HG03045 (cell line): ENCODE measurements at regions not wholly inside any gene's neighbourhood (a gene's known extent, or its start where the extent isn't known, plus 50 kb on each side); places are given as distances from the start of the nearest gene placed in this dataset.
"Not testable (repeated sequence)": the region's sequence is repeated elsewhere in the genome, so short reads cannot be mapped to it uniquely, and the experiment has no call there.

Experiments used
- ATAC-seq: cut with Tn5 transposase; IDR thresholded peaks from one replicate; pipeline ENCODE4 v1.9.1; 2021; ENCODE audit warnings: mild to moderate bottlenecking, moderate library complexity; ENCODE audit not compliant: unreplicated experiment

DNA sequence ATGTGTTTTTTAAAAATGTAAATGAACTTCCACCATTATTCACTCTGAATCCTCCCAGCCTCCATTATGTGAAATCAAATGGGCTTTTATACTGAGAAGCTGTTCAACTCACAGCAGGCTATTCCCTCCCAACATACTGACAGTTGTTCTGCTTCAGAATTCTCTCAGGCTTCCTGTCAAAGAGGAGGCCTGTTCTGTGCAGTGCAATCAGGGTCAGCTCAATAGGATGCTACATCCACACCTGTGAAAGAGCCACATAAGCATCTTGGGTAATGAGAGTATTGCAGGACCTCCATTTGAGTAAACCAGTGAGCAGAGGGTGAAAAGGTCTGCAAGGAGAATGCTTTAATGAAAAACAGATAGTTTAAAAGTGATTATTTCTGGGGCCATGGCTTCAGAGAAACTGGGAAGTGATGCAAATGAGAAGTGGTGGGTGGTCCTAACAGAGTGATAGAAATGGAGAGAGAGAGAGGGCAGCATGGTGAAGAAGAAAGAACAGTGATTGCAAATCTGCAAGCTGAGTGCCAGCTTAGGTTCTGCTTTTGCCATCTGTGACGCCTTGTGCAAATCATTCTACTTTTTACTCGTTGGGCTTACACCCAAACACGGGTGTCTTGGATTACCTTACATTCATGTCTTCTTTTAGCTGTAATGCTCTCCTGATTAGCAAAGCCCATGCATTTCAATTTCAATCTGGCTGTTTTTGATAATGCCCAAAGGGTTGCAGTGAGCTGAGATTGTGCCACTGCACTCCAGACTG is 202.5 kb upstream of the NMUR2 start:
- no peak for ATAC-seq

- no peak for ATAC-seq
Observed at GRCh38 chr5:152608458-152608857, 203.4 kb upstream of the NMUR2 start.

GRCh38 chr5:152619756-152620155 is 214.7 kb upstream of the NMUR2 start:
- no peak for ATAC-seq

GRCh38 chr5:152622628-152623027 is 217.5 kb upstream of the NMUR2 start:
- ATAC-seq = no peak

DNA sequence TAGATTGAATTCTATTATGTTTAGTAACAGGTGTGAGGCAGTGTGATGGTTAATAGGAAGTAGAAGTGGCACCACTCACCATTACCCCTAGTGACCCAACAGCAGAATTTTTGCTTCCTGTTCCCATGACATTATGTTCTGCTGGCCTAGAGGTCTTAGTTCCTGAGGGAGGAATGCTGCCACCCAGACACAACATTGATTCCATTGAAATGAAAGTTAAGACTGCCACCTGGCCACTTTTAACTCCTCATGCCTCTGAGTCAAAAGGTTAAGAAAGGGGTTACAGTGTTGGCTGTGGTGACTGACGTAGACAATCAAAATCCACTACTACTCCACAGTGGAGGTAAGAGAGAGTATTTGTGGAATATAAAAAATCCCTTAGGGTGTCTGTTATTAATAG is 218.9 kb upstream of the NMUR2 start:
- no peak for ATAC-seq

GRCh38 chr5:152625696-152626095 is 220.6 kb upstream of the NMUR2 start:
- ATAC-seq = no peak

- no peak for ATAC-seq
Observed at GRCh38 chr5:152631221-152631620, 226.1 kb upstream of the NMUR2 start.

DNA sequence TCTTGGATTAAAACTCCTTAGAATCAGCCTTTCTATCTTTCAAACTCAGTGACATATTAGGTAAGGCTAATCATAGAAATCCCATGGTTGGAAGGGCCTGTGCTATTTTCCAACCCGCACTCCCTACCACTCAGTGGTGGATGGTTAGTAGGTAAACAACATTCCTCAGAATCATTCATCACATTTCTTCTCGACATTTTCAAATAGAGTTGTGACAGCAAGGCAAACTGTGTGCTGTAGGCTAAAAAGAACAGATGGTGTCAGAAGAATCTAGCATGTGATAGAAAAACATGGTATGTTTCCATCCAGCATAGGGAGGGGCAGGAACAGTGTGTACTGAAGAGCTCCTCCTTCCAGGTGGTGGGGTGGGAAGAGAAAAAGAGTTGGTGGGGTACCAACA is 227.3 kb upstream of the NMUR2 start:
- ATAC-seq = no peak

DNA sequence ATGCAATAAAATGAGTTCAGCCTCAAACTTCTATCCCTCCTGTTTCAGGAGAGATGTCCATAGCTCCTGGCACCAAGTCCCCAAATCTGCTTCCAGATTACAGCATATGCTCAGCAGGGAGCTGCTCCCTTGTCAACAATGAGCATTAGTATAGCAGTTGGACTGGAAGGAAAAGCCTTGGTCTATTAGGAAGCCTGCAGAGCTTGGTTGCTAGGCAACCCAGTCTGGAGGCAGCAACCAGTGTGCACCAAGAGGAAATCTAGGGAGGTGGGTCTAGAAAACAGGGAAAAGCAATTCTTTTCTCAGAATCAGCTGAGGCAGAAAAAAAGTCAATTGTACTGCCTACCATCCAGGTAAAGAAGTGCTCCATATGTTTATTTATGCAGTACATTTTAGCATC is 229.5 kb upstream of the NMUR2 start:
- ATAC-seq = no peak

GRCh38 chr5:152638996-152639552 is 234.0 kb upstream of the NMUR2 start:
- no peak for ATAC-seq

- ATAC-seq = no peak
Observed at GRCh38 chr5:152641970-152642805, 237.1 kb upstream of the NMUR2 start.

DNA sequence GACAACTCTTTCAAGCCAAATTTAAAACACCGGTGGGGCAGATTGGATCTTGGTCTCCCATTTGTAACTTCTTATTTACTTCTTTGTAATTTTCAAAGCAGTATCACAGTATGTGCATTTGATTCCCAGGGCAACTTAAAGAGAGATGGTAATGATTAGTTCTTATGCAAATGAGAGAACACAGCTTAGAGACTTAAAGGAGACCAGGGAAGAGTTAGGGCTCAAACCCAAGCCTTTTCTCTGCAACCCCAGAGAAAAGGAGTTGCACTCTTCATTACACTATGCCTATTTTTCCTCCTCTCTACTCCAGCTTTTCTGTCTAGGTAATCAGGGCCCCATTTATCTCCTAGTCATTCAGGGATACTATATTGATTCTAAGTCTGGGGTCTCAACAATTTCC is 237.8 kb upstream of the NMUR2 start:
- no peak for ATAC-seq

- no peak for ATAC-seq
Observed at GRCh38 chr5:152644029-152644728, 239.1 kb upstream of the NMUR2 start.

- no peak for ATAC-seq
Observed at GRCh38 chr5:152649609-152650008, 244.5 kb upstream of the NMUR2 start.

GRCh38 chr5:152650413-152650812 is 245.3 kb upstream of the NMUR2 start:
- ATAC-seq = no peak

DNA sequence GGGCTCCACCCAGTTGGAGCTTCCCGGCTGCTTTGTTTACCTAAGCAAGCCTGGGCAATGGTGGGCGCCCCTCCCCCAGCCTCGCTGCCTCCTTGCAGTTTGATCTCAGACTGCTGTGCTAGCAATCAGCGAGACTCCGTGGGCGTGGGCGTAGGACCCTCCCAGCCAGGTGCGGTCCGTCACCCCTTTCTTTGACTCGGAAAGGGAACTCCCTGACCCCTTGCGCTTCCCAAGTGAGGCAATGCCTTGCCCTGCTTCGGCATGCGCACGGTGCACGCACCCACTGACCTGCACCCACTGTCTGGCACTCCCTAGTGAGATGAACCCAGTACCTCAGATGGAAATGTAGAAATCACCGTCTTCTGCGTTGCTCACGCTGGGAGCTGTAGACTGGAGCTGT is 254.4 kb upstream of the NMUR2 start:
- not testable (repeated sequence) for ATAC-seq

DNA sequence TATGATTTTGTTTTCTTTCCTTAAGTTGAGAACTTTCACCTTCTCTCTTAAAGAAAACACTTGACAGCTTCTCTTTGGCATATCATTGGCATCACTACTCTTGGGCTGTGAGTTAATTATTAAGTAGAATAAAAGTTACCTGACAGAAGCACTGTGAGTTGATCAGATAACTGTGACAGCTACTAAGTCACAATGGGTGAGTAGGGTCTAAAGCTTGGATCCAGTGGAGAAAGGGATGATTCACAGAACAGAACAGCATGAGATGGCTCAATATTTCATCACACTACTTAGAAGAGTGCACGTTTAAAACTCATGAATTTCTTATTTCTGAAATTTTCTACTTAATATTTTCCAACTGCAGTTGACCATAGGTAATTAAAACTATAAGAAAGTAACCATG is 268.5 kb upstream of the NMUR2 start:
- no peak for ATAC-seq

GRCh38 chr5:152674403-152674802 is 269.3 kb upstream of the NMUR2 start:
- no peak for ATAC-seq

DNA sequence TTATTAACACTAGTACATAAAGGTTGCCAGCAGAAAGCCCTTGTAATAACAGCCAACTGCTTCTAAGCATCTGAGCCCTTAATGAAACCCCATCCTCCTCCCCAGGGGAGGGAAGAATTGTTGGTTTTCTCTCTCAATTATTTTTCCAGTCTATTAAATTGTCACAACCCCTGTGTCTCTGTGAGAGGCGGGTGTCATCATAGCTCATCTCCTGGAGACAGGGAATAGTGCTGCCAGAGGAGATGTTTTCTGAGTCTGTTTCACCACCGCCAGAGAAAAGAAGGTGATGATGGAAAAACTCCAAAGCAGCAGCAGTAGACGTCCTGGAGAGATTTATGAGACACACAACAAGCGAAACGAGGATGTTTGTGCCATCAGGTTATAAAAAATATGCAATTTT is 271.1 kb upstream of the NMUR2 start:
- no peak for ATAC-seq

DNA sequence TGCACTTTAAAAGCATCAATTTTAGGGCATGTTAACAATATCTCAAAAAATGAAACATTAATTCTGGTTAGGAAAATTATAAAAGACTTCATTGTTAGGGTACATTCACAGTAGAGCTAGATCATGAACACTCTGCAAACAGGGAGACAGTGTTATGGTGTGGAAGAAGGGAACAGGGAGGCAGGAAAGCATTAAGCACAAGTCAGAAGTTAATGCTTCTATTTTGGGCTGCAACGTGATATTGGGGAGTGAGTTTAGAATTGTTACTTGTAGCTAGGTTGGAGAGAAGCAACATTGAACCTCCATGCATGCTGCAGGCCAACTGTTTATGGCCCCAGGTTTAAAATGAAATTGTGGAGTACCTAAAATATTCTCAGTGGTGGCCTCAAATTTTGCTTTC is 278.1 kb upstream of the NMUR2 start:
- ATAC-seq = no peak

GRCh38 chr5:152686931-152687330 is 281.9 kb upstream of the NMUR2 start:
- no peak for ATAC-seq
